ENCODE measurements at regions not wholly inside any gene's neighbourhood (a gene's known extent, or its start where the extent isn't known, plus 50 kb on each side); places are given as distances from the start of the nearest gene placed in this dataset.

DNA sequence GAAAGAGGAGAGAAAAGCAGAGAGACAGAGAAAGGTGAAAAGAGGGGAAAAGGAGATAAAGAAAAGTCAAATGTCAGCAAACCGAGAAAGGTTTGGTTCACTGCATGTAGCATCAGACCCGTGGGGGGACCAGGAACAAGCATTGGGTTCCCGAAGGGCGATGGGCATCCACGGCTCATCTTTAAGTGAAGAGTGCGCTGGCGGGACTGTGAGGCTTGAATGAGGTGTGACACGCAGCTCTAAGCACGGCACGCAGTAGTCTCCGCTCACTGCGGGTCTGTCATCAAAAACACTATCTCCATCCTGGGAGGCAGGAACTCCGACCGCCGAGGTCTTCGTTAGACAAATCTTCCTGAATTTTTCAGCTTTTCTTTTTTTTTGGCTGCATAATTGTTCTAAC lies 173.4 kb upstream of the PFKP start:
- TF ChIP-seq, protein P1, sequence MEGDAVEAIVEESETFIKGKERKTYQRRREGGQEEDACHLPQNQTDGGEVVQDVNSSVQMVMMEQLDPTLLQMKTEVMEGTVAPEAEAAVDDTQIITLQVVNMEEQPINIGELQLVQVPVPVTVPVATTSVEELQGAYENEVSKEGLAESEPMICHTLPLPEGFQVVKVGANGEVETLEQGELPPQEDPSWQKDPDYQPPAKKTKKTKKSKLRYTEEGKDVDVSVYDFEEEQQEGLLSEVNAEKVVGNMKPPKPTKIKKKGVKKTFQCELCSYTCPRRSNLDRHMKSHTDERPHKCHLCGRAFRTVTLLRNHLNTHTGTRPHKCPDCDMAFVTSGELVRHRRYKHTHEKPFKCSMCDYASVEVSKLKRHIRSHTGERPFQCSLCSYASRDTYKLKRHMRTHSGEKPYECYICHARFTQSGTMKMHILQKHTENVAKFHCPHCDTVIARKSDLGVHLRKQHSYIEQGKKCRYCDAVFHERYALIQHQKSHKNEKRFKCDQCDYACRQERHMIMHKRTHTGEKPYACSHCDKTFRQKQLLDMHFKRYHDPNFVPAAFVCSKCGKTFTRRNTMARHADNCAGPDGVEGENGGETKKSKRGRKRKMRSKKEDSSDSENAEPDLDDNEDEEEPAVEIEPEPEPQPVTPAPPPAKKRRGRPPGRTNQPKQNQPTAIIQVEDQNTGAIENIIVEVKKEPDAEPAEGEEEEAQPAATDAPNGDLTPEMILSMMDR (IDR thresholded peaks at IDR 0.05): no peak
- TF ChIP-seq POLR2A (IDR thresholded peaks at IDR 0.05) (no peak), EP300 (IDR thresholded peaks at IDR 0.05) (no peak)
